ENCODE measurements at regions not wholly inside any gene's neighbourhood (a gene's known extent, or its start where the extent isn't known, plus 50 kb on each side); places are given as distances from the start of the nearest gene placed in this dataset.
"Not testable (repeated sequence)": the region's sequence is repeated elsewhere in the genome, so short reads cannot be mapped to it uniquely, and the experiment has no call there.

- Histone ChIP-seq H3K27me3 (ENCODE audit: control insufficient read depth, insufficient read depth, low read length, poor library complexity, severe bottlenecking) (no peaks in the 10 kb centered on the region), H3K4me1 (ENCODE audit: control insufficient read depth, insufficient read depth, low read length) (no peaks in the 10 kb centered on the region), H3K9me3 (ENCODE audit: control insufficient read depth, low read length) (no peaks in the 10 kb centered on the region), H3K4me3 (ENCODE audit: insufficient read depth, low read depth, low read length) (no peak overlapping the region), H3K36me3 (ENCODE audit: control insufficient read depth, insufficient read depth, low read length) (no peaks in the 10 kb centered on the region), H3K27ac (ENCODE audit: insufficient read depth, low read depth, low read length, poor library complexity, severe bottlenecking) (no peak overlapping the region)
- WGBS, 2 experiments: 95 to 96% methylated on average over 3 of the region's 4 CpGs
These were observed 66.1 kb upstream of the RGPD5 start for GRCh38 chr2:109727929-109728447.

DNA sequence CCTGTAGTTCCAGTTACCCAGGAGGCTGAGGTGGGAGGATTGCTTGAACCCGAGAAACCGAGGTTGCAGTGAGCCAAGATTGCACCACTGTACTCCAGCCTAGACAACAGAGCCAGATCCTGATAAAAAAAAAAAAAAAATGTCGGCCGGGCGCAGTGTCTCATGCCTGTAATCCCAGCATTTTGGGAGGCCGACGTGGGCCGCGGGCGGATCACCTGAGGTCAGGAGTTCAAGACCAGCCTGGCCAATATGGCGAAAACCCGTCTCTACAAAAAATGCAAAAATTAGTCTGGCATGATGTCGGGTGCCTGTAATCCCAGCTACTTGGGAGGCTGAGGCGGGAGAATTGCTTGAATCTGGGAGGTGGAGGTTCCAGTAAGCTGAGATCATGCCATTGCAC is 60.4 kb upstream of the RGPD5 start:
- not testable (repeated sequence) for H3K9me3 ChIP-seq (ENCODE audit: control insufficient read depth, low read length); H3K4me1 ChIP-seq (ENCODE audit: control insufficient read depth, insufficient read depth, low read length); H3K4me3 ChIP-seq (ENCODE audit: insufficient read depth, low read depth, low read length); H3K27ac ChIP-seq (ENCODE audit: insufficient read depth, low read depth, low read length, poor library complexity, severe bottlenecking); H3K27me3 ChIP-seq (ENCODE audit: control insufficient read depth, insufficient read depth, low read length, poor library complexity, severe bottlenecking); H3K36me3 ChIP-seq (ENCODE audit: control insufficient read depth, insufficient read depth, low read length)
- 94 to 95% methylated on average over 14 of the region's 14 CpGs for WGBS, 2 experiments

DNA sequence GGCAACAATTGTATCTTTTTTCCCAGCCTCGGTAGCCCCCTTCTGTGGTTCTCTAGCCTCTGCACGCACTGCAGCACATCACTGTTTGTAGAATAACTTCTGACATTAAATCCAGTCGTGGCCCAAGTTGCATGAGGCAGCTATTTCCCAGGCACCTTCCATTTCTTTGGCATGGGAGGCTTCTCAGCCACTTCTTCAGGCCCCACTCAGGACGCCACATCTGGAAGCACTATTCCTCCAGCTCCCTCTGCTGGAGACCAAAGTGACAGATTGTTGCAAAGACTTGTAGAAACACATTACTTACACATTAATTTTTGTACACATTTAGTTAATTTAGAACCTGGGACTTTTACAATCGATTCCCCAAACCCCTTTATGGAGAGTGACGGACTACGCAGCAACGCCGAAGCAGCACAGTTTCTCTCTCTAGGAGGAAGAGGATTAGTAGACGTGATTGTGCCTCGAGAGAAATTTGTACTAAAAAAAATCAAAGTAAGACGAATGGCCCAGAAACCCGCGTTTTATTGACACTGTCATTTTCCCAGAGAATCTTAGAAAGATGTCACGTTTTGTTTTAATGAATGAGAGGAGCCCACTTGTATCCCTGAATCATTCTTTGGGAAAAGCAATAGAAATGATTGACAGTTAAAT is 57.8 kb upstream of the RGPD5 start:
- H3K27me3 ChIP-seq (ENCODE audit: control insufficient read depth, insufficient read depth, low read length, poor library complexity, severe bottlenecking): no peaks in the 10 kb centered on the region
- no peak overlapping the region for H3K27ac ChIP-seq (ENCODE audit: insufficient read depth, low read depth, low read length, poor library complexity, severe bottlenecking)
- H3K9me3 ChIP-seq (ENCODE audit: control insufficient read depth, low read length): no peaks in the 10 kb centered on the region
- no peaks in the 10 kb centered on the region for H3K36me3 ChIP-seq (ENCODE audit: control insufficient read depth, insufficient read depth, low read length)
- no peak overlapping the region for H3K4me3 ChIP-seq (ENCODE audit: insufficient read depth, low read depth, low read length)
- 71 to 76% methylated on average over 15 of the region's 15 CpGs for WGBS, 2 experiments
- no peaks in the 10 kb centered on the region for H3K4me1 ChIP-seq (ENCODE audit: control insufficient read depth, insufficient read depth, low read length)

Measured in ectodermal cell (in vitro differentiated cells).